ENCODE measurements at regions not wholly inside any gene's neighbourhood (a gene's known extent, or its start where the extent isn't known, plus 50 kb on each side); places are given as distances from the start of the nearest gene placed in this dataset.

GRCh38 chr13:50208826-50209335, 193.6 kb downstream of the KCNRG start:
- H3K27ac ChIP-seq (ENCODE audit: insufficient read length, low read depth, low read length) = no peak overlapping the region
- DNase-seq = peak; percentile 66
- no peaks in the 10 kb centered on the region for H3K27me3 ChIP-seq (ENCODE audit: insufficient read depth, low read length)
- no peak overlapping the region for H2AK5ac ChIP-seq (ENCODE audit: insufficient read length, low read length)
- no peak overlapping the region for H3K18ac ChIP-seq (ENCODE audit: insufficient read length, low read depth, low read length)
- H3K9me3 Mint-ChIP-seq = peaks cover 11 to 14% of the 10 kb centered on the region in 2 experiments; a peak in 4 of 5 replicates
- H2BK15ac ChIP-seq (ENCODE audit: low read depth, low read length) = no peak overlapping the region
- peaks cover 3 to 17% (median 16%) of the 10 kb centered on the region in 3 experiments; a peak in 6 of 7 replicates for H3K36me3 Mint-ChIP-seq (ENCODE audit: insufficient read depth in 1 of 3, low read depth in 3 of 3)
- H3K4me3 Mint-ChIP-seq = peak overlapping the region in 1 of 2 experiments; percentile 57; a peak in 3 of 5 replicates
- H3K4ac ChIP-seq (ENCODE audit: low read depth, low read length) = no peak overlapping the region
- H2BK20ac ChIP-seq (ENCODE audit: low read depth, low read length, poor library complexity, severe bottlenecking) = no peak overlapping the region
- no peak overlapping the region for H4K5ac ChIP-seq (ENCODE audit: insufficient read length, low read depth, low read length)
- H2BK12ac ChIP-seq (ENCODE audit: insufficient read length, low read depth, low read length) = no peak overlapping the region
- H4K20me1 ChIP-seq (ENCODE audit: control insufficient read depth, insufficient read depth, insufficient read length) = no peaks in the 10 kb centered on the region
- no peak overlapping the region for H3K56ac ChIP-seq (ENCODE audit: insufficient read length, low read depth, low read length)
- no peaks in the 10 kb centered on the region for H3K9me3 ChIP-seq (ENCODE audit: control insufficient read depth, low read depth, low read length)
- no peaks in the 10 kb centered on the region for H3K27me3 Mint-ChIP-seq (ENCODE audit: low read depth)
- no CpG with 5 or more reads among the region's 9 CpGs for WGBS (ENCODE audit: extremely low coverage, insufficient read length, low lambda C conversion rate)
- no peak overlapping the region for H4K91ac ChIP-seq (ENCODE audit: insufficient read length, low read depth, low read length)
- no peaks in the 10 kb centered on the region for H3K79me2 ChIP-seq (ENCODE audit: insufficient read depth, low read length)
- no peak overlapping the region for H2AFZ ChIP-seq (ENCODE audit: low read length)
- H3K79me1 ChIP-seq (ENCODE audit: insufficient read depth, low read depth, low read length, poor library complexity, severe bottlenecking) = no peaks in the 10 kb centered on the region
- H3T11ph ChIP-seq (ENCODE audit: low read length) = no peak overlapping the region
- no peak overlapping the region for H4K8ac ChIP-seq (replicated peaks; ENCODE audit: insufficient read length, low read depth, low read length)
- H3K4me1 ChIP-seq (ENCODE audit: insufficient read depth, low read length) = peaks cover 4% of the 10 kb centered on the region; the same call in 1 of the 2 replicates
- H2BK5ac ChIP-seq (ENCODE audit: insufficient read length, low read length) = no peak overlapping the region
- peaks cover 13 to 18% of the 10 kb centered on the region in 2 experiments for H3K4me1 Mint-ChIP-seq
- no peak overlapping the region for H3K4me2 ChIP-seq (ENCODE audit: insufficient read depth, insufficient read length, low read length)
- H3K27ac Mint-ChIP-seq = peak overlapping the region; percentile 52 to 65 (median 65); a peak in 4 of 7 replicates
- no peak overlapping the region for H3K9ac ChIP-seq (ENCODE audit: extremely low read depth, insufficient read length, low read length)
- no peak overlapping the region for H3K14ac ChIP-seq (ENCODE audit: insufficient read depth, low read length)
- no peaks in the 10 kb centered on the region for H3K23me2 ChIP-seq (ENCODE audit: insufficient read length, low read depth, low read length, poor library complexity, severe bottlenecking)
- no peak overlapping the region for H2BK120ac ChIP-seq (ENCODE audit: low read depth, low read length, poor library complexity, severe bottlenecking)
- TF ChIP-seq, protein P1, sequence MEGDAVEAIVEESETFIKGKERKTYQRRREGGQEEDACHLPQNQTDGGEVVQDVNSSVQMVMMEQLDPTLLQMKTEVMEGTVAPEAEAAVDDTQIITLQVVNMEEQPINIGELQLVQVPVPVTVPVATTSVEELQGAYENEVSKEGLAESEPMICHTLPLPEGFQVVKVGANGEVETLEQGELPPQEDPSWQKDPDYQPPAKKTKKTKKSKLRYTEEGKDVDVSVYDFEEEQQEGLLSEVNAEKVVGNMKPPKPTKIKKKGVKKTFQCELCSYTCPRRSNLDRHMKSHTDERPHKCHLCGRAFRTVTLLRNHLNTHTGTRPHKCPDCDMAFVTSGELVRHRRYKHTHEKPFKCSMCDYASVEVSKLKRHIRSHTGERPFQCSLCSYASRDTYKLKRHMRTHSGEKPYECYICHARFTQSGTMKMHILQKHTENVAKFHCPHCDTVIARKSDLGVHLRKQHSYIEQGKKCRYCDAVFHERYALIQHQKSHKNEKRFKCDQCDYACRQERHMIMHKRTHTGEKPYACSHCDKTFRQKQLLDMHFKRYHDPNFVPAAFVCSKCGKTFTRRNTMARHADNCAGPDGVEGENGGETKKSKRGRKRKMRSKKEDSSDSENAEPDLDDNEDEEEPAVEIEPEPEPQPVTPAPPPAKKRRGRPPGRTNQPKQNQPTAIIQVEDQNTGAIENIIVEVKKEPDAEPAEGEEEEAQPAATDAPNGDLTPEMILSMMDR (conservative IDR thresholded peaks at IDR 0.05) = no peak
- H3K23ac ChIP-seq (ENCODE audit: insufficient read length, low read depth, low read length) = no peak overlapping the region

All from H9 (cell line).